Keratinocyte (primary cell): ENCODE measurements at regions not wholly inside any gene's neighbourhood (a gene's known extent, or its start where the extent isn't known, plus 50 kb on each side); places are given as distances from the start of the nearest gene placed in this dataset.

Experiments
- EZH2 ChIP-seq: IDR thresholded peaks from one replicate; pipeline ENCODE4 v1.6.1; 2012; ENCODE audit warnings: inconsistent platforms, mild to moderate bottlenecking, low read length, moderate library complexity
- TF ChIP-seq, protein P1 (sequence below), 3 experiments: IDR thresholded peaks in 1 of 3; conservative IDR thresholded peaks in 1 of 3; optimal IDR thresholded peaks in 1 of 3; 2 replicates in 2 of 3; 3 replicates in 1 of 3; pipeline versions ENCODE3 to v1.5.1; 2011; ENCODE audit warnings: low read length in 3 of 3, mild to moderate bottlenecking in 3 of 3, moderate library complexity in 2 of 3, control low read depth in 1 of 3, inconsistent platforms in 1 of 3; ENCODE audit not compliant: insufficient read depth in 2 of 3; ENCODE audit errors: extremely low read depth in 1 of 3

DNA sequence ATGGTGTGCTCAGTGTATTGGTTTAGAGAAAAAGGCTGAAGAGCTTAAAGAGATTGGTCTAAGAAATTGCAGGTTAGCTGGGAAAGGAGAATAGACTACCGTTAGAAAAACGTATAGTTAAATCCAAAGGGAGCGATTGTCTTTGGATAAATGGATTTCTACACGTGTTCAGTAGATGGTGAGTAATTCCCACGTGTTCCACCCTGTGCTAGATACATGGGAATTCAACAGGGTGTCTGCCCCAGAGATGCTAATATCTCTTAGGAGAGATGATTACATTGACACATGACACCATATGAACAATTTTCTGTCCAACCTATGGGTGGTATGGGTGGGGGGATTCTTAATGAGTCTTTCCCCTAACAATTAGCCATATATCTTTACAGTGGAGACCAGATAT lies 99.8 kb downstream of the TDRD15 start:
- TF ChIP-seq EZH2, result no peak
- TF ChIP-seq, protein P1, sequence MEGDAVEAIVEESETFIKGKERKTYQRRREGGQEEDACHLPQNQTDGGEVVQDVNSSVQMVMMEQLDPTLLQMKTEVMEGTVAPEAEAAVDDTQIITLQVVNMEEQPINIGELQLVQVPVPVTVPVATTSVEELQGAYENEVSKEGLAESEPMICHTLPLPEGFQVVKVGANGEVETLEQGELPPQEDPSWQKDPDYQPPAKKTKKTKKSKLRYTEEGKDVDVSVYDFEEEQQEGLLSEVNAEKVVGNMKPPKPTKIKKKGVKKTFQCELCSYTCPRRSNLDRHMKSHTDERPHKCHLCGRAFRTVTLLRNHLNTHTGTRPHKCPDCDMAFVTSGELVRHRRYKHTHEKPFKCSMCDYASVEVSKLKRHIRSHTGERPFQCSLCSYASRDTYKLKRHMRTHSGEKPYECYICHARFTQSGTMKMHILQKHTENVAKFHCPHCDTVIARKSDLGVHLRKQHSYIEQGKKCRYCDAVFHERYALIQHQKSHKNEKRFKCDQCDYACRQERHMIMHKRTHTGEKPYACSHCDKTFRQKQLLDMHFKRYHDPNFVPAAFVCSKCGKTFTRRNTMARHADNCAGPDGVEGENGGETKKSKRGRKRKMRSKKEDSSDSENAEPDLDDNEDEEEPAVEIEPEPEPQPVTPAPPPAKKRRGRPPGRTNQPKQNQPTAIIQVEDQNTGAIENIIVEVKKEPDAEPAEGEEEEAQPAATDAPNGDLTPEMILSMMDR (optimal IDR thresholded peaks at IDR 0.05 in 1 of 3, IDR thresholded peaks at IDR 0.05 in 1 of 3, conservative IDR thresholded peaks at IDR 0.05 in 1 of 3; ENCODE audit: extremely low read depth in 1 of 3, insufficient read depth in 2 of 3, low read length in 3 of 3), result no peak
